ENCODE measurements at regions not wholly inside any gene's neighbourhood (a gene's known extent, or its start where the extent isn't known, plus 50 kb on each side); places are given as distances from the start of the nearest gene placed in this dataset.

GRCh38 chr7:85627791-85628586 is 441.1 kb upstream of the SEMA3D start:
- DNase-seq (ENCODE audit: low read depth), result no peak
- TF ChIP-seq CTCF (IDR thresholded peaks at IDR 0.05; ENCODE audit: control insufficient read depth, insufficient read depth, low read depth, low read length, missing control alignments), result no peak

DNA sequence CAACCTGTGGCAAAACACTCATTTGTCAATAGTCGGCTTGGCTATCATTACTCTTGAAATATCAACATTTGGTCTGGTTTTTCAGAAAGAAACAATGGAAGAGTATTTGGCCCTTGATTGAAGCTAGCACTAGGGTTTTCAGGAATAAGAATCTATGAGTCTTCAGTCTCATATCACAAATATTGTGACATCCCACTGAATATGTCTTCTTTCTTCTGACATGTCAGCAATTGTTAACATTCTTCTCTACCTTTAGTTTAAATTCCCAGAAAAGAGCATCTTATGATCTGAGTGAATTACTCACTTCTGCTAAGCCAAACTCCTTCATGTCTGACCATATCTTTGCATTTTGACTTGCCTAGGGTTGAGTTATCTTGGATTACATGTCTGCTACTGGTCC is 435.2 kb upstream of the SEMA3D start:
- no peak overlapping the region for H3K4me3 ChIP-seq (ENCODE audit: control insufficient read depth, low read depth, low read length)
- DNase-seq (ENCODE audit: low read depth), result no peak
- no peak for TF ChIP-seq CTCF (IDR thresholded peaks at IDR 0.05; ENCODE audit: control insufficient read depth, insufficient read depth, low read depth, low read length, missing control alignments)

More at GRCh38 chr7:85627791-85628586, 441.1 kb upstream of the SEMA3D start:
- H3K4me3 ChIP-seq (ENCODE audit: control insufficient read depth, low read depth, low read length), result no peak overlapping the region

DNA sequence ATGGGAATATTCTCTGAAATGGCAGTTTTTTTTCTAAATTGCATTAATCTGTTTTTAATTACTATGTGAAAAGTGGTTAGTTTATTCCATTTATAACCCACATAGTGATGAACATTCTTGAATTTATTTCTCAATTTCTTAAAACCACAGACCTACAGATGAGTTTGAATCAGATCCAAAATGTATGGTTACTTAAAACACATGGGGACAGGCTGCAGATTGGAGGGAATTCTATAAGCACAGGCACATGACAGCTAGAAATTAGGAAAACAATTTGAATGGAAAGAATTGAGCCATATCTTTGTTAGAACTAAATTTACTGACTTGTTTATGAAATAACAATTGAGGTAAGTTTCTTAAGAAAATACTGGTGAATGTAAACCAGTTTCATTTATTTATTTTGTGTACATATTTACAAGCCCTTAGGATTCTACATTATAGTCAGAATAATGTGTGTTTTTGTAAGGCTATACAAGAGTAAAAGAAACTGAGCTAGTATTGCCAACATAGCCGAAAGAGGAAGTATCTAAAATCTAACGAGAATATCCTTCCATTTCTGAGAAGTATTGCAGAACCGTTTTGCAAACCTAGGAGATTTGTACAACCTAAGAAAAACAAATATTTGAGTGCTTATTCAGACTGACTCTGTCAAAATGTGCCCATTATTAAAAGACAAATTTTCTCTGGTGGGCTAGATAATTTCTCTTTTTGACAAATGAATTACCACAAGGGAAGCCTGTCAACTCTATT is 434.3 kb upstream of the SEMA3D start:
- DNase-seq (ENCODE audit: low read depth), result no peak
- TF ChIP-seq CTCF (IDR thresholded peaks at IDR 0.05; ENCODE audit: control insufficient read depth, insufficient read depth, low read depth, low read length, missing control alignments), result no peak
- H3K4me3 ChIP-seq (ENCODE audit: control insufficient read depth, low read depth, low read length), result no peak overlapping the region

DNA sequence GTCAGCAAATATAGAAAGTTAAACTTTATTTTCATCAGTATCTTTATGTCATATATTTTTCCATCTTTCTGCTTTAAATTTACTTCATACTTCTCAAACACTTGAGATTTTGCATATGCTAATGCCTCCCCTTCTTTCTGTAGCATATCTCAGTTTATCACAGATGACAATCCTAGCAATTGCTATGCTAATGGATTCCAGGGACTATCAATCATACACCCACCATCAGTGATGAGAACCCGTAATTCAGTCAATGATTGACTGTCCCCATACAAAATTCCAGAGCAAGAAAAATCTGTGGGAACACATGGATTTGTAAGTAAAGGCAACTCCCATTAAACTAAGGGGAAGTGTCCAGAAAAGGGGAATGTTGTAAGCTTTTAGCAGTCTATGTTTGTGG is 432.4 kb upstream of the SEMA3D start:
- DNase-seq (ENCODE audit: low read depth), result no peak
- TF ChIP-seq CTCF (IDR thresholded peaks at IDR 0.05; ENCODE audit: control insufficient read depth, insufficient read depth, low read depth, low read length, missing control alignments), result no peak

DNA sequence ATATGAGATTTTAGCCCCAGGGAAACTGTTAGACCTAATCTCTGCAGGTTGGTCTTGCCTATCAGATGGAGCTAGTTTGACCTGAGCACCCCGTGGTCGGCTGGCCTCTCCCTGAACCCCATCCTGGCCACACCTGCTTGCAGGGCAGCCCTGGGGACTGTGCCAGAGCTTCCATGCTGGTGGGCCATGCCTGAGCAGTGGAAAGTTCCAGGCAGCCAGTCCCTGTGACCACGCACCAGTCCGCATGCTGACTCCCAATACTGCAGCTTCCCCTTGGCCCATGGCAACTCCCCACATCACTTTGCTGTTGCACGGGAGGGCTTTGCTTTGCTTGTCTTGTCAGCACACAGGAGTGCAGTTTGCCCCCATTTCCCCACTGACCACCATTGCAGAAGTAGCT is 427.8 kb upstream of the SEMA3D start:
- TF ChIP-seq CTCF (IDR thresholded peaks at IDR 0.05; ENCODE audit: control insufficient read depth, insufficient read depth, low read depth, low read length, missing control alignments), result no peak
- no peak overlapping the region for H3K4me3 ChIP-seq (ENCODE audit: control insufficient read depth, low read depth, low read length)

More for the DNA sequence above, 432.4 kb upstream of the SEMA3D start:
- no peak overlapping the region for H3K4me3 ChIP-seq (ENCODE audit: control insufficient read depth, low read depth, low read length)

GRCh38 chr7:85612514-85612913 is 425.7 kb upstream of the SEMA3D start:
- H3K4me3 ChIP-seq (ENCODE audit: control insufficient read depth, low read depth, low read length), result no peak overlapping the region
- no peak for TF ChIP-seq CTCF (IDR thresholded peaks at IDR 0.05; ENCODE audit: control insufficient read depth, insufficient read depth, low read depth, low read length, missing control alignments)
- DNase-seq (ENCODE audit: low read depth), result no peak

More for the DNA sequence above, 427.8 kb upstream of the SEMA3D start:
- DNase-seq (ENCODE audit: low read depth), result no peak
